AG10803 (cell line): ENCODE measurements at regions not wholly inside any gene's neighbourhood (a gene's known extent, or its start where the extent isn't known, plus 50 kb on each side); places are given as distances from the start of the nearest gene placed in this dataset.

Source experiments
- DNase-seq: peaks from one replicate; pipeline ENCODE4 v3.0.0; 2010; ENCODE audit warnings: low read depth
- H3K4me3 ChIP-seq: 2 replicates; pipeline ENCODE4 v1.5.1; 2011; ENCODE audit warnings: mild to moderate bottlenecking, low read length, control low read depth
- TF ChIP-seq, protein P1 (sequence below): conservative IDR thresholded peaks from 2 replicates; pipeline ENCODE4 v1.5.1; 2011; ENCODE audit warnings: mild to moderate bottlenecking, low read length, control low read depth, inconsistent platforms

DNA sequence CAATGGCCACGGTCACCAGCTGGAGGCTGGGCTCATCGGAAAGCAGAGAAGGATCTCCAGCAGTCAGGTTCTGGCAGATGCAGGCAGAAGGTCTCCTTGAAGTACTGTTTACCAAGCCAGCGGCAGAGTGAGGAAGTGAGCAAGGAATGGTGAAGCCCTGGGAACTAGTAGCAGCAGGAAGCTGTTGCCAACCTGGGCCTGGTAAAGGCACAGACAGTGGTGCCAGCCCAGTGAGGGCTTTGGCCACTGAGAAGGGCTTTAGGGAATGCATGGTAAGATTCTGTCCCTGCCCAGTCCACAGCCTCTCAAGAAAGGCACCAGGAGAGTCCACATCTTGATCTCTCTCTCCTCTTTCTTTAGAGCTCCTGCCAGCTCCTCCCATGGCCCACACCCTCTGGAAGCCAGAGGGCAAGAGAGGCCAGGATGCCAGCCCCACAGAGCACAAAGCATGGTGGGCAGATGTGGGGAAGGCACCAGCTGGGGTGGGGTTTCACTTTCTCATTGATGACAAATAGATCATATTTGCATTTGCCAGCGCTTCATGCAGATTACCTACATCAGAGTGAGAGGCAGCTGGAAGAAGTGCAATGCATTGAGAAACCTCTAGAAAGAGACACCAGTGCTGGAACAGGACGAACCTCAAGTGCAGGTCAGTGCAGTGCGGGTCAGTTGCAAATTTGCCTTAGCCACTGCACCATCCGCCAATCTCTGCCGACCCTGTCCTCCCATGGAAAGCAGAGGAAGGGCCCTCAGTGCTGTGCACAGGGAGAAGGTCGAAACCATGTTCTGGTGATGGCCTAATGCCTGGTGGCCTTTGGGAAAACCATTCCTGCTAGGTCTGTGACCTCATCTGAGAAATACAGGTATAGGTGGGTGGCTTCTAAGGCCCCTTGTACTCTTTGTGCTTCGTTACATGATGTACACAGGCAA lies 667.8 kb upstream of the MKI67 start:
- no peak overlapping the region for H3K4me3 ChIP-seq
- DNase-seq: no peak
- TF ChIP-seq, protein P1, sequence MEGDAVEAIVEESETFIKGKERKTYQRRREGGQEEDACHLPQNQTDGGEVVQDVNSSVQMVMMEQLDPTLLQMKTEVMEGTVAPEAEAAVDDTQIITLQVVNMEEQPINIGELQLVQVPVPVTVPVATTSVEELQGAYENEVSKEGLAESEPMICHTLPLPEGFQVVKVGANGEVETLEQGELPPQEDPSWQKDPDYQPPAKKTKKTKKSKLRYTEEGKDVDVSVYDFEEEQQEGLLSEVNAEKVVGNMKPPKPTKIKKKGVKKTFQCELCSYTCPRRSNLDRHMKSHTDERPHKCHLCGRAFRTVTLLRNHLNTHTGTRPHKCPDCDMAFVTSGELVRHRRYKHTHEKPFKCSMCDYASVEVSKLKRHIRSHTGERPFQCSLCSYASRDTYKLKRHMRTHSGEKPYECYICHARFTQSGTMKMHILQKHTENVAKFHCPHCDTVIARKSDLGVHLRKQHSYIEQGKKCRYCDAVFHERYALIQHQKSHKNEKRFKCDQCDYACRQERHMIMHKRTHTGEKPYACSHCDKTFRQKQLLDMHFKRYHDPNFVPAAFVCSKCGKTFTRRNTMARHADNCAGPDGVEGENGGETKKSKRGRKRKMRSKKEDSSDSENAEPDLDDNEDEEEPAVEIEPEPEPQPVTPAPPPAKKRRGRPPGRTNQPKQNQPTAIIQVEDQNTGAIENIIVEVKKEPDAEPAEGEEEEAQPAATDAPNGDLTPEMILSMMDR: no peak

DNA sequence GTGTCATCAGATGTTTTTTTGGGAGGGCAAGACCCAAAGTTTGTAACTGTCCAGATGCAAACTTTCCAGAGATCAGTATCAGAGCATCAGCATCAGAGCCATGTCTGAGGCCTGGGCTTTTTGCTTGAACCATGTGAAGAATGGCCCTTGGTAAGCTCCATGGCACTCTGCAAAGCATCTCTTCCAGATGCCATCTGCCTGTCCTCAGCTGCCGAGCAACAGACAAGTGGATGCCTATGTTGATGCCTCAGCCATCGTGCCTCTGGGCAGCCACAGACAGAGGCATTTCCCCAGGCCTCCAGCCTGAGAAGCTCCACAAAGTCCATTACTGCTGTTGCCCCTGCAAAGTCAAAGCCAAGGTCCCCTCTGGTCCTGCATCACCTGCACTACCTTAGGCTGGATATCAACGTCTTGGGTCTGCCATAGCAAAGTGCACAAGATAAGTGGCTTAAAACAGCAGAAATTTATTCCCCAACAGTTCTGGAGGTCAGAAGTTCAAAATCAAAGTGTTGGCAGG lies 670.2 kb upstream of the MKI67 start:
- no peak overlapping the region for H3K4me3 ChIP-seq
- no peak for DNase-seq
- TF ChIP-seq, protein P1: no peak

DNA sequence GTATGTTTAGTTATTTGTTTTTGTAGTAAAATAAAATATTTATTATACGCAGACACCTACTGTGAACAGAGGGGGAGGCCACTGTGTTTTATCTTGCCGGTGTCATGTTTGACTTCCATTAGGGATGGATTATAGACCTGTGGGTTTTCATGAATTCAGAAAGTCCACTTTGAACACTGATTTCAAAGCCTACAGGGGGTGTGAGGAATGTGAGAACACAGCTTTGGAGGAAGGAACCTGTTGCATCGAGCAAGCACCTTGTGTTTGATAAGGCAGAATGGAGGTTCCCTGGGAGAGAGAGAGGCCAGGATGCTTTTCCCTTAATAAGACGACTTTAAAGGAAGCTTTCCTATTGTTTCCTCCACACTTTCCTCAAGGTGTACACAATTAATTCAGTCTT lies 665.0 kb upstream of the MGMT start:
- no peak overlapping the region for H3K4me3 ChIP-seq
- TF ChIP-seq, protein P1: no peak
- DNase-seq: no peak

DNA sequence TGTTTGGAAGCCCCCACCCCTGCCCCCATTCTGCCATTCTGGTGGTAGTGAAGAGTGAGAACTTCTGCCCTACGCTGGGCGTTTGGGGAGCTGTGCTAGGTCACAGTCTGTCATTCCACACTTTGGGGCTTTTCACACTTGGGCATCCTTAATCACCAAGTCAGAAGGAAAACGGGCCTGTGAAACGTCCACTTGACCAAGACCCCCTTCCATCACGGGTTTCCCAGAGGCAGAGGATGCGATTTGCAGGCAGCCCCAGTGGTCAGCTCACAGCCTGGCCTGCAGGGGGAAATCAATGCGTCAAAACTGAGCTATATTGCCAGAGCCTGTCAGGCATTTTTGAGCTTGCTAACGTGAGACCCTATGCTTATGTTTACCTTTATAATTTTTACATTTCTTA lies 663.3 kb upstream of the MGMT start:
- TF ChIP-seq, protein P1: no peak
- no peak for DNase-seq
- H3K4me3 ChIP-seq: no peak overlapping the region

DNA sequence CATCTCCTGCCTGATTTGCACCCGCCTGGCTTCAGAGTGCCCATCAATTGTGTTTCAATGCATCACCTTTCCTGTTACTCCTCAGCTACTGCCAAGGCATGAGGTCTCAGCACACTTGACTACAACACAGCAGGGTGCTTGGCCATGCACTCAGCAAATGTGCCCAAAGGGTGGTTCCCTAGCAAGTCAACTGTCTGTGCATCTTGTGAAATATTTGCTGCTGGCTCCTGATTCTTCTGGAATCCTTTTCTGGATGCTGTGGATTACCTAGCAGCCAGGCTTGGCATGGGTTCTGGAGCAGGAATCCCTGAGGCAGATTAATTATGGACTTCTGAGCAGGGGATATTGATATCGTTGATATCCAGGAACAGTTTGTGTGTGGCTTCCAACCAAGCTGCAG lies 662.6 kb upstream of the MGMT start:
- no peak overlapping the region for H3K4me3 ChIP-seq
- TF ChIP-seq, protein P1: no peak
- DNase-seq: no peak

DNA sequence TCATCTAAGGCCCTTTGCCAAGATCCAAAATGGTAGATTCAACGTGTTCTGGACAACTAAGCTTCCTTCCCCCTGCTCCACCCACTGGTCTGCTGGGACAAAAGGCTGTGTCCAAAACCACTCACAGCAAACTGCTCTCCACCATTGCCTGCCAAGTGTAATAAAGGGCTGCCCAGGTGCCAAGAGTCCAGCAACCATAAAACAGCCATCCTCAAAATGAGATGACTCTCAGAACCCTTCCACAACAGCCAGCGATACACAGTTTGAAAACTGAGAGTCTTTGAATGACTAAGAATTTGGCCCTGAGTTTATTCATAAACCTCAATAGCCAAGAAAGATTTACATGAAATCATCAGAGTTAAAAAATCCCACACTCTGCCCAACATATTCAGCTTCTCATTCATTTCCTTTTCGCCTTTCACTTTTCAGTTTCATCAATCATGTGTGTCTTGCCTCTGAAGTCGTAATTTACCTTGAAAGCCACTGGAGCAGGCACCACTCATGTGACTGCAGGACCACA lies 658.1 kb upstream of the MGMT start:
- H3K4me3 ChIP-seq: no peak overlapping the region
- no peak for DNase-seq
- TF ChIP-seq, protein P1: no peak

DNA sequence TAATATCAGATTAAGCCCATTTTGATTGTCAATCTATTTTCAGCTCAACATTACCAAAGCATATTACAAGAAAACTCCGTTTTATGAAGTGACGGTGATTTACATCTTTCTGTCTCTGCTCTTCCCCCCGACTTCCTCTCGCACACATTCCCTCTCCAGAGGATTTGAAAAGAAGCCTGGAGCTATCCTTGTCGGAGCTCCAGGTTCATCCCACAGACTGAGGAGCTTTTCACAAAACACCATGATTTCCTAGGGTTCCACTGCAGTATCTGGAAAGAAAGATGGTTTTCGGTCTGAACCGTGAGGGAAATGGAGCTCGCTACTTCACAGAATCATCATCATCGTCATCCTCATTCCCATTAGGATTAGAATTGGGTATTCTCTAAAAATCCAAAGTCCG lies 655.5 kb upstream of the MGMT start:
- TF ChIP-seq, protein P1: no peak
- no peak for DNase-seq
- no peak overlapping the region for H3K4me3 ChIP-seq
